ENCODE measurements at regions not wholly inside any gene's neighbourhood (a gene's known extent, or its start where the extent isn't known, plus 50 kb on each side); places are given as distances from the start of the nearest gene placed in this dataset.

DNA sequence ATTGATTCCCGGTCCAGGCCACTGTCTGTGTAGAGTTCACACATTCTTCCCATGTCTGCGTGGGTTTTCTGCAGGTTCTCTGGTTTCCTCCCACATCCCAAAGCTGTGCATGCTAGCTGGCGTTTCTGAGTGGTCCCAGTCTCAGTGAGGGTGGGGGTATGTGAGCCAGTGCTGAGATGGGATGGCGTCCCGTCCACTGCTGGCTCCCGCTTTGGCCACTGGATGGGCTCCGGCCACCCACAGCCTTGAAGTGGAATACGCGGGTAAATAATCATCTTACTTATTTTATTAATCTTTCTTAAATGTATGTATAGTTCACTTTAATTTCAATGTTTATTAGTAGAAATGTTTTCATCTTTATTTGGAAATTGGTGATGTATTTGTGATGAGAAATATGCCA lies 343.5 kb upstream of the MANEA start:
- Histone ChIP-seq H3F3A (ENCODE audit: insufficient read depth, low read length) (no peaks in the 10 kb centered on the region), H3K27me3 (ENCODE audit: insufficient read depth, low read length) (no peaks in the 10 kb centered on the region), H3K4me2 (ENCODE audit: low read length) (no peak overlapping the region), H3K79me2 (ENCODE audit: insufficient read depth, low read length) (no peaks in the 10 kb centered on the region), H3K9ac (ENCODE audit: low read length) (no peak overlapping the region), H3K27ac (ENCODE audit: low read depth, low read length, poor library complexity, severe bottlenecking) (no peak overlapping the region), H3K9me3 (ENCODE audit: low read length) (no peaks in the 10 kb centered on the region), H3K4me3 (ENCODE audit: low read depth, low read length, poor library complexity, severe bottlenecking) (no peak overlapping the region), H3K4me1 (ENCODE audit: insufficient read depth, low read length, severe bottlenecking) (no peaks in the 10 kb centered on the region), H3K36me3 (ENCODE audit: insufficient read depth, low read length) (no peaks in the 10 kb centered on the region), H4K20me1 (ENCODE audit: insufficient read depth, low read length) (no peaks in the 10 kb centered on the region), H2AFZ (ENCODE audit: low read length) (no peak overlapping the region), H3K9me2 (ENCODE audit: low read depth, low read length) (no peaks in the 10 kb centered on the region)
- no peak for TF ChIP-seq EZH2 (IDR thresholded peaks at IDR 0.05; ENCODE audit: borderline replicate concordance, low read length)
- TF ChIP-seq CTCF (IDR thresholded peaks at IDR 0.05; ENCODE audit: low read length), result no peak

DNA sequence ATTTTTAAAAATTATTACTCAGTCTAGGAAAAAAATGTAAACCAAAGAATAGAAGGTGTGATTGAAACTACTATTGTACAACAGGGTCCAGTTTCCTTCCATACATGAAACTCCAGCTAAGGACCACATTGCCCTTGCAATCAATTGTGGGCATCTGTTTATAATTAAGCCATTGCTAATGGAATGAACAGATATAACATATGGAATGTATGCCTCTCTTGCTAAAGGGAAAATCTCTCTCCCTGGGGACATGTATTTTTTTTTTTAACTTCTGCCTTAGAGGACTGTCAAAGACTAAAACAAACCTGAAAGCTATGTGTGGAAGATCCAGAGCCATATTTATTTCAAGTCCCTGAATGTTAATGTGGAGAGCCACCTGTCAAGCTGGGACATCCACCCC lies 336.8 kb upstream of the MANEA start:
- Histone ChIP-seq H3K9me3 (ENCODE audit: low read length) (no peaks in the 10 kb centered on the region), H3K9me2 (ENCODE audit: low read depth, low read length) (no peaks in the 10 kb centered on the region), H4K20me1 (ENCODE audit: insufficient read depth, low read length) (no peaks in the 10 kb centered on the region), H3K4me1 (ENCODE audit: insufficient read depth, low read length, severe bottlenecking) (no peaks in the 10 kb centered on the region), H3K36me3 (ENCODE audit: insufficient read depth, low read length) (no peaks in the 10 kb centered on the region), H3K4me2 (ENCODE audit: low read length) (no peak overlapping the region), H3F3A (ENCODE audit: insufficient read depth, low read length) (no peaks in the 10 kb centered on the region), H3K27ac (ENCODE audit: low read depth, low read length, poor library complexity, severe bottlenecking) (no peak overlapping the region), H3K4me3 (ENCODE audit: low read depth, low read length, poor library complexity, severe bottlenecking) (no peak overlapping the region), H3K79me2 (ENCODE audit: insufficient read depth, low read length) (no peaks in the 10 kb centered on the region), H2AFZ (ENCODE audit: low read length) (no peak overlapping the region), H3K27me3 (ENCODE audit: insufficient read depth, low read length) (no peaks in the 10 kb centered on the region), H3K9ac (ENCODE audit: low read length) (no peak overlapping the region)
- TF ChIP-seq EZH2 (IDR thresholded peaks at IDR 0.05; ENCODE audit: borderline replicate concordance, low read length) (no peak), CTCF (IDR thresholded peaks at IDR 0.05; ENCODE audit: low read length) (no peak)

DNA sequence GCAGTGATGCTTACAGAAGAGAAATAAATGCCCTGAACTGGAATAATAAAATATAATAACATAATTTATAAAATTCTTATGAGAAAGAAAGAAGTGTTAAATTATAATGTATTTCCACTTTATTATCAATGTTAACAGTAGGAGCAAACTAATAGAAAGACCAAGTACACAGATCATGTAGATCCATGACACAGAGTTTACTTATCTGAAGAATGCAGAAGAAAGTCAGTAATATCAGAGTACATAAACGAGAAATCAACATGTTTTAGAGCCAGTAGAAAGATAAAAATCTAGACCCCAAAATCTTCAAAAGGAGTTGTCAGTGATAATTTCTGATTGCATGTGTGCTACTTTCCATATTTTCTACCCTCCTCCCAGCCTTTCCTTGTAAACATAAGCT lies 334.8 kb upstream of the MANEA start:
- Histone ChIP-seq H3K79me2 (ENCODE audit: insufficient read depth, low read length) (no peaks in the 10 kb centered on the region), H3K4me3 (ENCODE audit: low read depth, low read length, poor library complexity, severe bottlenecking) (no peak overlapping the region), H3K36me3 (ENCODE audit: insufficient read depth, low read length) (no peaks in the 10 kb centered on the region), H3K9me3 (ENCODE audit: low read length) (no peaks in the 10 kb centered on the region), H3K27ac (ENCODE audit: low read depth, low read length, poor library complexity, severe bottlenecking) (no peak overlapping the region), H3K27me3 (ENCODE audit: insufficient read depth, low read length) (no peaks in the 10 kb centered on the region), H3K9ac (ENCODE audit: low read length) (no peak overlapping the region), H3K4me1 (ENCODE audit: insufficient read depth, low read length, severe bottlenecking) (no peaks in the 10 kb centered on the region), H3K9me2 (ENCODE audit: low read depth, low read length) (no peaks in the 10 kb centered on the region), H4K20me1 (ENCODE audit: insufficient read depth, low read length) (no peaks in the 10 kb centered on the region), H2AFZ (ENCODE audit: low read length) (no peak overlapping the region), H3F3A (ENCODE audit: insufficient read depth, low read length) (no peaks in the 10 kb centered on the region), H3K4me2 (ENCODE audit: low read length) (no peak overlapping the region)
- TF ChIP-seq CTCF (IDR thresholded peaks at IDR 0.05; ENCODE audit: low read length) (no peak), EZH2 (IDR thresholded peaks at IDR 0.05; ENCODE audit: borderline replicate concordance, low read length) (no peak)
